Renal pelvis (tissue), 1 donor: ENCODE measurements at regions not wholly inside any gene's neighbourhood (a gene's known extent, or its start where the extent isn't known, plus 50 kb on each side); places are given as distances from the start of the nearest gene placed in this dataset.
"Not testable (repeated sequence)": the region's sequence is repeated elsewhere in the genome, so short reads cannot be mapped to it uniquely, and the experiment has no call there.

Experiments used
- DNase-seq: peaks from one replicate; pipeline ENCODE4 v3.0.0-alpha.2; 2013

DNA sequence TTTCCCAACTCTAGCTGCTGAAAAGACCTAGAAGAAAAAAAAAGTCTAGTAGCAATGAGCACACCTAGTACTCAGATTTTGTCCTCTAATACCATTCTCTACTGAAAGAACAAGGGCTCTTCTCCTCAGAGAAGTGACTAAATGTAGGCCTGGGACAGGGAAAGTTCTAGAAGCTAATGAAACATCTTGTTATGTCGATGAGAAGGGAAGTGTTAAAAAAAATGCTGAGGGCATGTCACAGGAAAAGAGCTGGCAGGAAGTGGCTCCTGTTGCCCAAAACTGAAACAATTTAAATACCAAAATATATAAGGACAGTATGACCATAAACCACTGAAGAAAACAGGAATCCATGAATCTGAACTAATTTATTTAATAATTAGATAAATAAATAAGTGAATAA, 581.4 kb upstream of the TBL1XR1 start:
- no peak for DNase-seq

GRCh38 chr3:177781686-177782161, 584.4 kb upstream of the TBL1XR1 start:
- DNase-seq: peak; percentile 52

DNA sequence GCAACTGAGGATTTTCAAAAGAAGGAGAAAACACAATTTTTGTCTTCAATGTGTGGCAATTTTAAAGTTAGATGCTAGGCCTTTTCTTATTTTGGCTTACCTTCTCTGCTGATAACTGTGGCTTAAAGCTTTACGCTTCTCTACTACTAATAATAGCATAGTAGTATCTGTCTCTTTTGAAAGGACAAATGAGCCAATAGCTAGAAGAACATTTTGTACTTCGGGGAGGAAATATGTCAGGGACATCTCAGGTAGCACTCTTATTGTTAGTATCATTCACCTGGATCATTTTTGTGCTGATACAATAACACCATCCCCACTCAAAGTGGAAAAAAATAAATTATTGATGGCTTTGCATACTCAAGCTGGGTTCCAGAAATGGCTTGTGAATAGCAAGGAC, 586.1 kb upstream of the TBL1XR1 start:
- DNase-seq: no peak

- no peak for DNase-seq
These were observed 586.5 kb upstream of the TBL1XR1 start for GRCh38 chr3:177783767-177784166.

DNA sequence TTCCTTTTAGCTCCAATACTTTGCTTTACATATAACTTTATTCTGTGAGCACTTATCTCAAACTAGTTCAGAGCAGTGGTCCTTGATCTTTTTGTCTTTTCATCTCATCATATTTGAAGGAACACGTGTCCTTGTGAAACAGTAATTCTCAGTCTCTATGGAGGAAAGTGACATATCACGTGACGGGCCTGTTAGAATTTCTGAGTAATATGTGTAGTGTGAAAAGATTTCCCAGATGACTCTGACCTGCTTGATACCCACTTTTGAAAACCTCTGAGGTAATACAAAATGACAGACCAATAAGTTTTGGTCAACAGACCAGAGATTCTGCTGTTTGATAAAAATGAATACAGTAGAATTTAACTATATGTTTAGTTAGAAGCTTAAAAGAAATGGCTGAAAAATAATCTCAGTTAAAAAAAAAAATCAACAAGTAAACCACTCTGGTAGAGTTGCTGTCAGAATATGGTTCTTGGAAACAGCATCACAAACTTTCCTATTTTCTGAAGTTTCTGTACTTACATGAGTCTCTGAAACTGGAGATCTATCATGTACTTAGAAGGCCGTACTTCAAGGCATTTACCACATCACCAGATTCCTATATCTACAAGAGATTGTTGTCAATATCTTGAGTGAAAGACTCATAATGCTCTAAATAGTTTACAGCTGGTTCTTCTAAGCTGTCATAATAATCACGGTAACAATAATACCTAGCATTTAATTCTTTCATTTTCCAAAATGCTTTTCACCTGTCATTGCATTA, 590.2 kb upstream of the TBL1XR1 start:
- no peak for DNase-seq

GRCh38 chr3:177789500-177789899, 592.2 kb upstream of the TBL1XR1 start:
- no peak for DNase-seq

- DNase-seq: no peak
These were observed 595.2 kb upstream of the TBL1XR1 start for GRCh38 chr3:177792311-177793030.

- no peak for DNase-seq
These were observed 596.2 kb upstream of the TBL1XR1 start for GRCh38 chr3:177793451-177793850.

DNA sequence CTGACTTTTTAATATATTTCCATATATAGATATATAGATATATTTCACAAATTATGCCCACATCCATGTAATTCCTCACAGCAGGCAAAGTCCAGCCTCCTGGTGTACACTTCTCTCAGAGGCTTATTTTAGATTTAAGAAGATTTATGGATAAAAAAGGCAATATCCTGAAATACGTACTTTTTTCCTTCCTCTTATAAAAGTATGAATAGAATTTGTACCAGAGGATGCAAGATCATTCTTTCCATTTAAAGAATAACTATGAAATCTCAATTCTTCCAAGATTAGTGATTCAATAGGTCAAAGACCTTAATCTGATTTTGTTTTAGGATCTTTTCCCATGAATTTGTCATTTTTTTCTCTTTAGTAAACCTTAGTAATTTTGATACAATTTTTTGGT, 597.9 kb upstream of the TBL1XR1 start:
- DNase-seq: no peak

- no peak for DNase-seq
These were observed 598.6 kb upstream of the TBL1XR1 start for GRCh38 chr3:177795859-177796258.

DNA sequence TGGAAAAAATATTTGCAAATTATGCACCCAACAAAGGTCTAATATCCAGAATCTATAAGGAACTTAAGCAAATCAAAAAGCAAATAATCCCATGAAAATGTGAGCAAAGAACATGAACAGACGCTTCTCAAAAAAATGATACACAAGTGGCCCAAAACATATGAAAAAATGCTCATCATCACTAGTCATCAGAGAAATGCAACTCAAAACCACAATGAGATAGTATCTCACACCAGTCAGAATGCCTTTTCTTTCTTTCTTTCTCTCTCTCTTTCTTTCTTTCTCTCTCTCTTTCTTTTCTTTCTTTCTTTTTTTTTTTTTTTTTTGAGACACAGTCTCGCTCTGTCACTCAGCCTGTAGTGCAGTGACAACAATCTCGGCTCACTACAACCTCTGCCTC, 602.9 kb upstream of the TBL1XR1 start:
- DNase-seq: not testable (repeated sequence)

DNA sequence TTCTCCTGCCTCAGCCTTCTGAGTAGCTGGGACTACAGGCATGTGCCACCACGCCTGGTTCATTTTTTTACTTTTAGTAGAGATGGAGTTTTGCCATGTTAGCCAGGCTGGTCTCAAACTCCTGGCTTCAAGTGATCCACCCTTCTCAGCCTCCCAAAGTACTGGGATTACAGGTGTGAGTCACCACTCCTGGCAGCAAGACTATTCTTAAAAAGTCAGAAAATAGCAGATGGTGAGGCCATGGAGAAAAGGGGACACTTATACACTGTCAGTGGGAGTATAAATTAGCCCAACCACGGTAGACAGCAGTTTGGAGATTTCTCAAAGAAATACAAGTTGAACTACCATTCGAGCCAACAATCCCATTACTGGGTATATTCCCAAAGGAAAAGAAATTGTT, 603.3 kb upstream of the TBL1XR1 start:
- DNase-seq: no peak

- DNase-seq: no peak
These were observed 605.0 kb upstream of the TBL1XR1 start for GRCh38 chr3:177802151-177802900.

- no peak for DNase-seq
These were observed 606.2 kb upstream of the TBL1XR1 start for GRCh38 chr3:177803500-177803899.

GRCh38 chr3:177804032-177804431, 606.8 kb upstream of the TBL1XR1 start:
- DNase-seq: no peak

GRCh38 chr3:177804646-177805045, 607.4 kb upstream of the TBL1XR1 start:
- no peak for DNase-seq

GRCh38 chr3:177807150-177807875, 610.0 kb upstream of the TBL1XR1 start:
- no peak for DNase-seq

- DNase-seq: not testable (repeated sequence)
These were observed 611.7 kb upstream of the TBL1XR1 start for GRCh38 chr3:177808928-177809478.

DNA sequence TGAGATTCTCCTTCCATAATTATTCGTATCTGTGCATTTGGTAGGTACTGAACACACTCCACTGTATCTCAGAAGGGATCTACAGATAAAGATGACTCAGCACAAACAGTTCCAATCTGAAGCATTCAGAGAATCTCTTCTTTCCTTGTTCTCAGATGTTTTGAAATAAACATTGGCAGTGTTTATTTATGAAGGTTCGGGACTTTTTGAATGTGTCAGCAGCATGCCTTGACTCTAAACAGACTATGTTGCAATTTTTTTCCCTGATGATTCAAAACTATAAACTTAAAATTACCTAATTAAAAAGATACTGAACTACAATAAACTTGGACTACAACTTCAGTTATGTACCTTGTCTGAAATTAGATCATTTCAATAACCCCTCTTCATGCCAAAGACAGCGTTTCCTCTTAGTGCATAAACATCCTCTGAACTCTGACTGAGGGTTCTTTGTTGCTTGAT, 612.9 kb upstream of the TBL1XR1 start:
- no peak for DNase-seq

GRCh38 chr3:177811112-177811511, 613.8 kb upstream of the TBL1XR1 start:
- no peak for DNase-seq

- no peak for DNase-seq
These were observed 614.6 kb upstream of the TBL1XR1 start for GRCh38 chr3:177811835-177812234.

GRCh38 chr3:177812492-177812891, 615.2 kb upstream of the TBL1XR1 start:
- DNase-seq: no peak
